ENCODE measurements at regions not wholly inside any gene's neighbourhood (a gene's known extent, or its start where the extent isn't known, plus 50 kb on each side); places are given as distances from the start of the nearest gene placed in this dataset.

DNA sequence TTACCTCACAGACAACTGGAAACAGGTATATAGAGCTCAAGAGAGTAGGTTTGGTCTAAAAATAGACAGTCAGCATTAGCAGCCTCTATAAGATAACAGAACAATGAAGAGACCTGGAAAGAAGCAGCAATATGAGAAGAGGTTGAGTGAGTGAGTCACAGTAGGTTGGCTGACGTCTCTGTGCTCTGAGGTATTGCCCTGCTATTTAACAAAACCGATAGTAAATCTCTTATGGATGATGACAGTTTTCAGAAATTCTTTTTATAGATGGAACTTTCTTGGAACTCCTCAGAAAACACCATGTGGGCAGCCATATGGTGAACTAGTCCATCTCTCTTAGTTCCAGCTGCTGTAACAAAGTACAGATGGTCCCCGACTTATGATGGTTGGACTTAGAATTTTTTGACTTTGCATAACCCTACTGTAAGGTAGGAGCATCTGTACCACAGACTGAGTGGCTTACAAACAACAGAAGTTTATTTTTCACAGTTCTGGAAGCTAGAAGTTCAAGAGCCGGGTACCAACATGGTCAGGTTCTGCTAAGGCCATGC lies 123.5 kb downstream of the MBD2 start:
- DNase-seq, result no peak

DNA sequence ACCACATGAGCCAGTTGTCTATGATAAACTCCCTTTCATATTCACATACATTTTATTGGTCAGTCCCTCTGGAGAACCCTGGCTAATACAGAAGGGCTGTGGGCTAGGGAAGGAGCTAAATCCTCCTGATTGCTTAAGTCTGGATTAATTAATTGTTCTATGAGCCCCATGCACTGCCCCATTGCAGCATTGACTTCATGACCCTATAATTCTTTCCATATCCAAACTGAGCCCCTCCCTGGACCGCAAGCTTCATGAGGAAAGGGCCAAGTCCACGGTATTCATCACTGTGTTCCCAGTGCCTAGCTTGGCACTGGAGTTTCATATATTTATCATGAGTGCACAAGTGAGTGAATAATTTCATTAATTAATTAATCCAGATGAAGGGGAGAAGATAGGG lies 124.0 kb downstream of the MBD2 start:
- DNase-seq, result no peak

DNA sequence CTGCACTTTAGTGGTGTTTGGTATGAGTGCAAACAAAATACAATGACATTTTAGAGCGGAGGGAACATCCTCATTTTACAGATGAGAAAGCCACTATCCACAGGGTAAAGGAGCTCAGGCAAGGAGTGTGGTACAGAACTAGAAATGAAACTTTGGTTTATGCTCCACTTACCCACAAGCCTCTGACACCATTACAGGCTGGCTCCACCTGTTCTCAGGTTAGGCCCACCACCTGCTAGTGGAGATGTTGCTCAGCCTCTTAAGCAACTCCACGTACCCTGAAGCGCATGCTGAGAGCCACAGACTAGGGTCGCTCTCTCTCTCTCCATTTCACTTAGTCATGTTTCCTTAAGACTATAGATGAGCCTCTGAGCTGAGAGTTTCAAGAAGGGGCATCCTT lies 130.0 kb downstream of the MBD2 start:
- no peak for DNase-seq

DNA sequence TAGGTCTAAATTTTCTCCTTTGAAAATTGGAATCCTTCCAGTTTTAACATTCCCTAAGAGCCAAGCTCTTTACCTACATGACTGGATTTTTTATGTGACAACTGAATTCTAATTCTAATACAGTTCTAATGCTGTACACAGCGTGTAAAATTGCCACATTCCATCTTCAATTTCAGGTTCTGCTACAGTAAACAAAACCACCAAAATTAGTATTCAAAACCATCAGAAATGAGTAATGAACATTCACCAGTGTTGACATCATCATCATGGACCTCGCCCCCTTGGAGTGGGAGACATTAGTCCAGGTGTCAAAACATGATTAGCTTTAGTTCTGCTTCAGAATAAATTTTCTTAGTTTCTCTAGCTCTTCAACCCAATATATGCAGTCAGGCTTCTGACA lies 133.6 kb downstream of the MBD2 start:
- DNase-seq, result no peak

DNA sequence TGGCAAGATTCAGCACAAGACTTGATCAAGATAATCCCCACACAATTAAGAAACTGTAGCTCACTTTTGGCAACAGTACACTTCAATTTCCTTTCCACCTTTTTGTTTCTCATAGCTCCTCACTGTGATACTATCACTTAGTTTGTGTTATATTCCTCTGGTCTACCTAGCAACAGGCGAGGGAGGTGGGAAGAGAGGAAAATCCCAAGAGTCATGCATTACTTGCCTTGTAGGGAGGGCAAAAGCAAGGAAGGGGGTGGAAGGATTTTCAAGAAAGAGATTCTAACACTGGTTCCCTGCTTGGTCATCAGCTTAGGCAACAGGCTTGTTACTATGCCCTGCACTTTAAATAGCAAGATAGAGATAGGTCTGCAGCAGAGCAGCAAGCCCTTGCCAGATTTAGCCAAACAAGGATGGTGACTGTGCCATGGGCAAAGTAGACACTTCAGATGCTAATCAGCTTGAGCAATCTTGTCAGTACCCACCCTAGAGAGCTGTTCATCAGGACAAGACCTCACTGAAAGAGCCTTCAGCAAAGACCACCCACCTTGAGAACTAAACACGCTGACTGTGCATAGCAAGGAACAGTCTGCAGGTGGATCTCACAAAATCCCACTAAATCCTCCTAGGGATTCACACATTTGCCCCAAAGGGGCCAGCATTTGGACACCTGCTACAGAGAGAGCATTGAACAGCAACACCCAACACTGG lies 134.6 kb downstream of the MBD2 start:
- DNase-seq, result no peak

DNA sequence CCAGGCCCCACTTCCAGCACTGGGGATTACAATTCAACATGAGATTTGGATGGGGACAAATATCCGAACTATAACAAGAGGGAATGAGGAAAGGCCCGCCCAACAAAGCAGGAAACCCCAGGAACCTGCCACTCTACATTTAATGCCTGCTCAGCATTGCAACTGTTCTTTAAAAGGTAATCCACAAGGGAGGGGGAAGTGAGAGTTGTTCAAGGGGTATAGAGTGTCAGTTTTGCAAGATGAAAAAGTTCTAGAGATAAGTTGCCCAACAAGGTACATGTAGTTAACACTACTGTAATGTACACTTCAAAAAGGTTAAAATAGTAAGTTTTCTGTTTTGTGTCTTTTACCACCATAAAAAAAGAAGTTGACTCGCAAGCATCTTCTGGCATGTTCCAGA lies 137.6 kb downstream of the MBD2 start:
- no peak for DNase-seq

DNA sequence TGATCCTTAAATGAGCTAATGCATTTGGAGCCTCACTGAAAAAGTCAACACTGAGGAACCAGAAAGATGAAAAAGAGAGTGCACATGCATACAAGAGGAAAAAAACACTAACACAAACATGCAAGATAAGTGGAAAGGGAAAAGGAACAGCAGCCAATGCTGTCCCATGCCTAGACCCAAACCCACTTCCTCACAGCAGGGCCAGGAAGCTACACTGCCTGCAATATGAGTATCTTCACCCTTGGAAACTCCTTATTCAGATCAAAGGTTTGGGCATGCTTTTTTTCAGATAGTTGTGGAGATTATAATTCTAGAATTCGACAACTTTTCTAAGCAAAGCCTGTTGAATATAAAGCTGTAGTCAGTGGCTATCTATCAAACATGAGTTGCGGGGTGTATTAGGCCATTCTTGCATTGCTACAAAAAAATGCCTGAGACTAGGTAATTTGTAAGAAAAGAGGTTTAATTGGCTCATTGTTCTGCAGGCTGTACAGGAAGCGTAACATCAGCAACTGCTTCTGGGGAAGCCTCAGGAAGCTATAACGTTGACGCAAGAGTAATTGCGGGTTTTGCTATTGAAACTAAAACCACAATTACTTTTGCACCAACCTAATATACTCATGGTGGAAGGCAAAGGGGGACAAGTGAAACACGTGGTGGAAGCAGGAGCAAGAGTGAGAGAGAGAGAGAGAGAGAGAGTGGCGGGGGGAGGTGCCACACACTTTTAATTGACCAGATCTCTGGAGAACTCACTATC lies 138.2 kb downstream of the MBD2 start:
- peak; percentile 4 to 6 for DNase-seq

DNA sequence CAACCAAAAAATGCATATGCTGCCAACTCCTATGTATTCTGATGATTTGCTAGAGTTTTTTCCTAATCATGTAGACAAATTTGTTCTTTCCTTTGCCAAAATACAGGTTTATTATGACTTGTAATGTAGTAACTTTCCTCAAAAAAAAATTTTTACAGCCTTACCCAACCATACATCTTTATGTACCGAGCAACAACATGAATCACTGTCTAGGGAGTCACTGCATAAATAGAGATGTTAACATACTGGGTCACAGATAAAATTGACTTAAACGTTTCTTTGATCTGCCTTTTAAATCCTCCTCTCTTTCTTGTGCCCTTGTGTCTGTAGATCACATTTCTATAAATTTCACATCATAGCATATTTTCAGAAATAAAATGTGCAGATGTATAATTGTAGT lies 143.6 kb downstream of the MBD2 start:
- DNase-seq, result no peak

DNA sequence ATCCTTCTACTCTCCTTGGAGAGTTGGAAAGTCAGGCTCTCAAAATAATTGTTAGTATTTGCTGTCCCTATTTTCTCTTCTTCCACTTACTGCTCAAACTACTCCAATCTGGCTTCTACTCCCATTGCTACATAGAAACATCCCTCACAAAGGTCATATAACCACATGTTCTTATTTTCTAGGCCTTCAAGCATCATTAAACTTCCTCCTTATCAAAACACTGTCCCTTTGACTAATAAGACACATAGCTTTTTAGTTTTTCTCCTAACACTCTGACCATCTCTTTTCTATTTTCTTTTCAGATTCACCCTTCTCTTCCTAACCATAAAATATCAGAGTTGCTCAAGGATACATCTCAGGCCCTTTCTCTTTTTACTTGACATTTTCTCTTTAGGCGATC lies 148.3 kb downstream of the MBD2 start:
- no peak for DNase-seq

DNA sequence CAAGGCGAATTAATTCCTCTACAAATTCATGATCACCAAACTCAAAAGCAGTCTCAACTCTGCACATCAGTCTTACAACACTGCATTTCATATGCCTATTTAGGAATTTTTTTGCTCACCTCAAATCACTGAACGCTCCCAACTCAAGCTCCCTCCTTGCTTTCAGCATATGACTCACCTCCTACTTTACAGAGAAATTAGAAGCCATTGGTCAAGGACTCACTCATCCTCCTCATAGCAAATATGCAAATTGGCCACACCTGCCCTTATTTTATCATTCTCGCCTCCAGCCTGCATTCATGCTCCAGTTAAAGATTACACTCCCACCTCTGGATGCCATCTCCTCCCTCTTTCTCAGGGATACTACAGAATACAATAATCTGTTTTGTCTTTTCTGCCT lies 148.8 kb downstream of the MBD2 start:
- DNase-seq, result no peak

DNA sequence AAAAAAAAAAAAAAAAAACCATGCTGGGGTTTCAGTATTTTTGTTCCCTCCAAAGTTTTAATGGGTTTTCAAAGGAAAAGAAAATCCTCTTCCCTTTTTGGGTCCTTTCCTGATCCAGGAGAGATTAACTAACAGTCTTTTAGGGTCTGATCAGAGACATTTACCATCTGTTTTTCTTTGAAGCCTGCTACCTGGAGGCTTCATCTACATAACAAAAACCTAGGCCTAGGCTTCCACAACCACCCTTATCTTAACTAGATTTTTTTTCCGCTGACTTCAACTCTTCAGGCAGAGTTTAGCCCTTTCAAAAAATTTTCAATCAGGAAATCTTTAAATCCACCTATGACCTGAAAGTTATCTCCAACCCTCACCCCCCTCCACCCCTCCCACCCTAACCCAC lies 154.7 kb downstream of the MBD2 start:
- no peak for DNase-seq

DNA sequence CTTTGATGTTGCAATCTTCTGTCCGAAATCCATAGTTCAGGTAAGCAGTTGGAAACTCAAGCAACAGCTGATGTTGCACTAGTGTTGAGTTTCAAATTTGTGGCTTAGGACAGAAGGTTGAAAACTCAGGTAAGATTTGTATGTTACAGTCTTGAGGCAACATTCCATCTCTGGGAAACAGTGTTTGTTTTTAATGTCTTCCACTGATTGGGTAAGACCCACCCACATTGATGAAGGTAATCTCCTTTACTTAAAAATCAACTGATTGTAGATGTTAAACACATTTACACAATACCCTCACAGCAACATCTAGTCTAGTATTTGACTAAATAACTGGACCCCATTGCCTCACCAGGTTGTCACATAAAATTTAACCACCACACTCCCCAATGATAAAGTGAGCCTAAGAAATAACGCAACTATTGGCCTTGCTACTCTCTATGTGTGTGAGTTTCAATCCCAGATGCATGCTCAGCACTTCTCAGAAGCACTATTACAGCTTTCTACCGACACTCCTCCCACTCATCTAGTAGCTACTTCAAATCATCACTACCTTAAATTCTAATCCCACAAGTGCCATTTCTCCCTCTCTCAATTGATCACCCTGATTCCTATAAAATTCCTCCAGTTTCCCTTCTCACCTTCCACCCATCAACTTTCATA lies 164.0 kb downstream of the MBD2 start:
- no peak for DNase-seq

DNA sequence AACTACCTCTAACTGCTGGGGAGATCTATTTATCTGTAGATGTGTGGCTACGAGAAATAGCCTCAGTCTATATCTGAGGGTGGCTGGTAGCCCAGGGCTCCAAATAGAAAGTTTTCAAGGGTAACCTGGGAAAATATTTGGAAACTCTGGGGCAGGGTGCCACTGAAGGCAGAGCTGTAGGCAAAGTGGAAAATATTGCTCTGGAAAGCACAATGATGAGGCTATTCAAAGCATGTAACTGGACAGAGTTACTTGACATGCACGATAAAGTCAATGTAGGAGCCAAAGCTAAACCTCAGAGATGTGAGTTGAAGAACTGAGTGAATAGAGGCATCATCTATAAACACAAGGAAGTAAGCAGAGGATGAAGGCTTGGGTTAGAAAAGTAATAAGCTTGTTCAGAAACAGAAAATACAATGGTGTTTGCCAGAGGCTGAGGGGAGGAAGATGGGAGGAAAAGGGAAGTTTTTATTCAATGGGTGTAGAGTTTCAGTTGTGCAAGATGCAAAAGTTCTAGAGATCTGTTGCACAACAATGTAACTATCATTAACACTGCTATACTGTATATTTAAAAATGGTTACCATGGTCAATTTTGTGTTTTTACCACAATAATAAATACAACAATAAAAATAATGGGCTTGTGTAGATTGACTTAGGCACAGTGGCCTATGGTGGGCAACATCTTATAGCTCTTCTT lies 171.6 kb downstream of the MBD2 start:
- DNase-seq, result no peak

DNA sequence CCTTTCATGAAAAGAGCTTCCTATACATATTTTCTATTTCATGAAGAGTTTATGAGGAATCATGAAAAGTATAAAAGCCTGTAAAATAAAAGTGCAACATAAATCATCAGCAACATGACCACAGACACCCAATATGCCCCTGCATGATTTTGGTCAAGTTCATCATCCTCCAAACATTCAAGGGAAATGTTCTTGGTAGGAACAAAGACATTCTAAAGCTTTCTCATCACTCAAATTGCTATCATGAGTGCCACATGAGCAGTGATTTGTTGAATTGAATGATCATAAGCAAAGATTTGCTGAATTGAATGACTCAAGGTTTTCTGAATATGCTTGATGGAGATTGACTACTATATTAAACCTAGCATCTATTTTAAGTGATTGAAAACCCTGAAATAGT lies 172.2 kb downstream of the MBD2 start:
- no peak for DNase-seq

DNA sequence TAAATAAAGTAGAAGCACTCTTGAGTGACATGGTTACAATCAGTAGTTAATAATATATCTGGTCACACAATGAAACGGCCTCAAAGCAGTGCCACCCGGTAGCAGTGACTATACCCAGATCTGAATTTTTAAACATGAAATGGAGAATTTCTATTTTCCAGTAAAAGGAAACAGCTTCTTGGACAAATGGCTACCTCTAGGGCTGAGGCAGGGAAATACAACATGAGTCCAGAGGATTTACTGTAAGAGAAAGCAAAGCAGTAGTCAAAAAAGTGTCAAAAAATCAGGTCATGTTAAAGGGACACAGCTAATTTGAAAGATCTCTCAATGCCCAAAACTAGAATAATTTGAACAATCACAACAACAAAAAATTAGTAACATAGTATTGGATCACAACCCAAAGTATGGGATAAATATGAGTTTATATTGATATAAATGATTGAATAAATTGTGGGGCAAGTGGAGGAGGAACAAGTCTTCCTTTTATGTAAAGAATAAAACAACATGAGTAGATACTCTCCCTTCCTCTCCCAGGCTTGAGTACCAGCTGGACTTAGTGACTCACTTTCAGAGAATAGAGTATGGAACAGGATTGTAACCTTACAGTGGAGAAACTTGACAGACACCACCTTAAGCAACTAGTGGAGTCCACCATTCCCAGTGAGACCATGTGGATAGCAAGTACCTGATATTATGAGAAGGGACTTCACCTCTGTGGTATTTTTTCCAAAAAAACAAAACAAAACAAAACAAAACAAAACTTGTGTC lies 180.8 kb downstream of the MBD2 start:
- no peak for DNase-seq

DNA sequence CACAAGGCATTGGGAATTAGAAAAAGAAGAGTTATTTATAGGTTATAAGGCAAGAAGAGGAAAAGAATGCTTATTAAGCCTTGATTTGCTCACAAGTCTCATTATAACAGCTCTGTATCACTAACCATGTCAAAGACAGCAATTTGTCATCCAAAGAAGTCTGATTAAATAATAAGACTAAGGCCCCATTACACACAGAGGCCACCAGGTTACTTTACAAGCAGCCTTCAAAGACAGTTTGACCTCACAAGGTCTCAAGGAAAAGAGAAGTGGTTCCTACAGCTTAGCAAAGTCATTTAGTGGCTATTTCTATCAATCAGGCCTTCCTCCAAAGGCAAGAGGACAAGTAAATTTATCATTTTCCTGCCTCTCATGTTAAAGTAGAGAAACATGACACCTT lies 188.5 kb downstream of the MBD2 start:
- no peak for DNase-seq

DNA sequence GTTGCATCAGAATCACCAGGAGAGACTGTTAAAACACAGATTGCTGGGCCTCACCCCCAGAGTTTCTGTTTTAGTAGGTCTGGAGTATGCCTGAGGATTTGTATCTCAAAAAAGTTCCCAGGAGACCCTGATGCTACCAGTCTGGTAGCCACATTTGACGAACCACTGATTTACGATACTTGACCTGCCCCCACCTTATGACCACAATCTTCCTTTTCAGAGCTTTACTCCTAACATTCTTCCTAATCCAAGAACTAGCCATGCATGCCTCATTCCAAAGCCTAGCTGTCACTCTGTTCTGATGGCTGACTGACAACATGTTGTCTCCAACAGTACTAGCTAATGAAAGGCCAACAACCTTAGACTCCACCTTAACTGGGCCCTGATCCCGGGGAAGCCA lies 191.4 kb downstream of the MBD2 start:
- DNase-seq, result no peak

DNA sequence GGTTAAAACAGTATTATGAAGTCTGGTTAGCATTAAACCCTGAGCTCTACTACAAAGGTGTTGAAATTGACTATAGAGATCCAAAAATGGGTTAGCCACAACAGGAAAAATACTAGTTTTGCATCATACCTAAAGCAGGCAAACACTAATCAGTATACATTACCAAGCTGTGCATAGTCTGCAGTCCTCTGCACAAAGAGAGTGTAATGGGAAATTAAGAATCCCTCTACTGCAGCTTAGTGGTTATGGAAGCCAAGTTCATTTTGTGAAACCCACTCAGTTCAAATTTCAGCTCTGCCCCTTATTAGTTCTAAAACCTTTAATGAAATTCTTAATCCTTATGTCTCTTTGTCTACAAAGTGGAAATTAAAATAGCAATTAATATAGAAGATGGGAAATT lies 192.1 kb downstream of the MBD2 start:
- DNase-seq, result no peak

DNA sequence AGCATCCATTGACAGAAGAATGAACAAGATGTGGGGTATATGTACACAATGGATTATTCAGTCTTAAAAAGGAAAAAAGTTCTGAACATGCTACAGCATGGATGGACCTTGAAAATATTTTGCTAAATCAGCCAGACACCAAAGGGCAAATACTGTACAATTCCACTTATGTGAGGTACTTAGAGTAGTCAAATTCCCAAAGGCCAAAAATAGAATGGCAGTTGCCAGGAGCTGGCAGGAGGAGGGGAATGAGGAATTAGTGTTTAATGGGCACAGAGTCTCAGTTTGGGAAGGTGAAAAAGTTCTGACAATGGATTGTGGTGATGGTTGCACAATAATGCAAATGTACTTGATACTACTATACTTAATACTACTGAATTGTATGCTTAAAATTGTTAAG lies 193.2 kb downstream of the MBD2 start:
- no peak for DNase-seq

DNA sequence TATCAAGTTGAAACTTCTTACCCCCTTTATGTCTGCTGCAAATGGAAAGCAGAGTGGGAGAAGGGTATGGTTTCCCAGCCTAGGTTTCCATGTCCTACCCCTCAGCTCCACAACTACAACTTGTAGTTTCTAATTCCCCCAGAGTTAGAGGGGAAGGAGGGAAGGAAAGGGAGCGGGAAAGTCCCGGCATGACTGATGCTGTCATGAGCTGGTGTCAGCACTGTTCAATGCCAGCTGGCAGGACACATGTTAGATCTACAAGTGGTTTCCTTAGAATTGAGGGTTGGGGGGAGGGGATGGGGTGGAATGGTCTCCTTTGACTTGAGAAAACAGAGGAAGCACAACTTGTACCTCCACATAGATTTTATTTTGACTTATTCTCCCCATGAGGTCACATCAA lies 194.0 kb downstream of the MBD2 start:
- DNase-seq, result no peak

DNA sequence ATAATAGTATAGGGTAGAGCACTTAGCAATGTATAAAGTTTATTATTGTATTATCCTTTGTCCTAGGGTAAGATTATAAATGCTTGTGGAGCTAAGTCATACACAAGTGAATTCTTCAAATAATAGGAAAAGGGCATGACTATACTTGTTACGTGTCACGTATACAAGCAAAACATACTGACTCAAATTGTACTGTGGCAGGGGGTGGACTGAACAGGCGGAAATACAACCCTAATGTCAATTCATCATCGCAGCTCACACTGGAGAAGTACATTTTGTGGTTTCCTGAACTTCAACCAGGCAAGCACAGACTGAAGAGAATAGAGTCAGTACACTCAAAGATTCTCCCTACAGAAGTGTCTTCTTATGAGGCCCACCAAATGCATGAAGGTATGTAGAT lies 201.0 kb downstream of the MBD2 start:
- no peak for DNase-seq

DNA sequence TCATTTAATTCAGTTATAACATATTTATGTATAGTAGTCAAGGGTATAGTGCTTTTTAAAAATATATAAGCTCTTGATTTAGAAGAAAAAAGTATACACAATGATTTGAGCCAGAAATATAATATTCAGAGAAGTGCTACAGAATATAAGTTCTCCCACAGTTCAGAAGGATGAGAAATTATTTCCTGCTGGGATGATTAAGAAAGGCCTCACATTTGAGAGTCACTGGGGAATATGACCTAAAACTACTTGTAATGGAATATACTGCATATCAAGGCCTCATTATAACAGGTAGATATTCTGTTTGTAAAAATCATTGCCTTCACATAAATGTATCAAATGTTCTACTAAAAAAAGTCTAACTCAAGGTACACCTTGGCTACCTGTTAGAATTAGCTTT lies 203.5 kb downstream of the MBD2 start:
- no peak for DNase-seq

All from activated CD4-positive, alpha-beta T cell treated with anti-CD3 and anti-CD28 coated beads, Interleukin-2, amount 50 U/mL, for 48 hours (primary cell).